ENCODE measurements at regions not wholly inside any gene's neighbourhood (a gene's known extent, or its start where the extent isn't known, plus 50 kb on each side); places are given as distances from the start of the nearest gene placed in this dataset.

- TF ChIP-seq CTCF (IDR thresholded peaks at IDR 0.05) (no peak), POLR2A (IDR thresholded peaks at IDR 0.05) (no peak)
These were observed 117.8 kb upstream of the SERP2 start for GRCh38 chr13:44255771-44256364.
